GM18858 (cell line): ENCODE measurements at regions not wholly inside any gene's neighbourhood (a gene's known extent, or its start where the extent isn't known, plus 50 kb on each side); places are given as distances from the start of the nearest gene placed in this dataset.

ENCODE experiments used
- ATAC-seq: cut with Tn5 transposase; IDR thresholded peaks from one replicate; pipeline ENCODE4 v1.9.1; 2021; ENCODE audit not compliant: unreplicated experiment

DNA sequence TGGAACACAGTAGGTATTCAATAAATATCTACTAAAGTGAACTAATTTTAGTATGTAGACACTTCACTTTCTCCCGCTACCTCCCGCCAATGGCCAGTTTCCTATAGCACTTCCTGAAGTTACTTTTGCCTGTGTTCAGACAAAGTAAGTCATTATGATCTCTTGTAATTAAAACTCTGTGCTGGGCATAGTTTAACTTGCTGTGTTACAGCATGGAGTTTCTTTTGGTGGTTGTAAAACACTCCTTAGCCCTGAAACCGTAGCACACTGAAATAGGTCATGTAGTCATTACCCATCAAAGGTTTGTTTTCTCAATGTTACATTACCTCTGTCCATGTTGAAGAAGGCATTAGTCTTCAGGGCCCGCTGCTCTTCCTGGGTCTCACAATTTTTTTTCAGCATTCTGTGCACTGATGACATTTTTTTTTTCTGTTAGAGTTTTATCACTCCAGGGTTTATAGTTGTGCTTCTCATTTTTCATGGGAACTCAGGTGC is 54.0 kb upstream of the CENPW start:
- ATAC-seq, result no peak
